ENCODE measurements at regions not wholly inside any gene's neighbourhood (a gene's known extent, or its start where the extent isn't known, plus 50 kb on each side); places are given as distances from the start of the nearest gene placed in this dataset.

- no peak overlapping the region for H3K4me3 ChIP-seq (ENCODE audit: low read length)
- no peak for TF ChIP-seq ZNF274 (IDR thresholded peaks at IDR 0.05; ENCODE audit: low read depth, low read length)
Observed at GRCh38 chr9:91067306-91067860, 265.8 kb downstream of the SYK start.

GRCh38 chr9:91071184-91071990 lies 269.8 kb downstream of the SYK start:
- no peak overlapping the region for H3K4me3 ChIP-seq (ENCODE audit: low read length)
- TF ChIP-seq ZNF274 (IDR thresholded peaks at IDR 0.05; ENCODE audit: low read depth, low read length), result no peak

GRCh38 chr9:91073049-91073810 lies 271.6 kb downstream of the SYK start:
- TF ChIP-seq ZNF274 (IDR thresholded peaks at IDR 0.05; ENCODE audit: low read depth, low read length), result no peak

GRCh38 chr9:91073811-91074771 lies 272.5 kb downstream of the SYK start:
- H3K4me3 ChIP-seq (ENCODE audit: low read length), result no peak overlapping the region
- no peak for TF ChIP-seq ZNF274 (IDR thresholded peaks at IDR 0.05; ENCODE audit: low read depth, low read length)

More at GRCh38 chr9:91073049-91073810, 271.6 kb downstream of the SYK start:
- H3K4me3 ChIP-seq (ENCODE audit: low read length), result no peak overlapping the region

GRCh38 chr9:91074866-91075265 lies 273.2 kb downstream of the SYK start:
- no peak for TF ChIP-seq ZNF274 (IDR thresholded peaks at IDR 0.05; ENCODE audit: low read depth, low read length)
- H3K4me3 ChIP-seq (ENCODE audit: low read length), result no peak overlapping the region

GRCh38 chr9:91075279-91075678 lies 273.7 kb downstream of the SYK start:
- no peak for TF ChIP-seq ZNF274 (IDR thresholded peaks at IDR 0.05; ENCODE audit: low read depth, low read length)
- H3K4me3 ChIP-seq (ENCODE audit: low read length), result no peak overlapping the region

- no peak for TF ChIP-seq ZNF274 (IDR thresholded peaks at IDR 0.05; ENCODE audit: low read depth, low read length)
- H3K4me3 ChIP-seq (ENCODE audit: low read length), result no peak overlapping the region
Observed at GRCh38 chr9:91077624-91078368, 276.2 kb downstream of the SYK start.

- TF ChIP-seq ZNF274 (IDR thresholded peaks at IDR 0.05; ENCODE audit: low read depth, low read length), result no peak
- no peak overlapping the region for H3K4me3 ChIP-seq (ENCODE audit: low read length)
Observed at GRCh38 chr9:91078369-91078695, 276.7 kb downstream of the SYK start.

GRCh38 chr9:91082731-91083130 lies 279.0 kb downstream of the AUH start:
- no peak overlapping the region for H3K4me3 ChIP-seq (ENCODE audit: low read length)
- no peak for TF ChIP-seq ZNF274 (IDR thresholded peaks at IDR 0.05; ENCODE audit: low read depth, low read length)

GRCh38 chr9:91084896-91085516 lies 276.7 kb downstream of the AUH start:
- TF ChIP-seq ZNF274 (IDR thresholded peaks at IDR 0.05; ENCODE audit: low read depth, low read length), result no peak
- no peak overlapping the region for H3K4me3 ChIP-seq (ENCODE audit: low read length)

GRCh38 chr9:91085517-91086291 lies 276.0 kb downstream of the AUH start:
- H3K4me3 ChIP-seq (ENCODE audit: low read length), result no peak overlapping the region
- TF ChIP-seq ZNF274 (IDR thresholded peaks at IDR 0.05; ENCODE audit: low read depth, low read length), result no peak

Data from GM08714 (cell line).